HG03457 (cell line): ENCODE measurements at regions not wholly inside any gene's neighbourhood (a gene's known extent, or its start where the extent isn't known, plus 50 kb on each side); places are given as distances from the start of the nearest gene placed in this dataset.

ENCODE experiments used
- ATAC-seq: cut with Tn5 transposase; IDR thresholded peaks from one replicate; pipeline ENCODE4 v1.9.1; 2021; ENCODE audit warnings: moderate number of reproducible peaks; ENCODE audit not compliant: unreplicated experiment

- no peak for ATAC-seq
These were observed 511.5 kb downstream of the TNS1 start for GRCh38 chr2:217491271-217491670.

- ATAC-seq: no peak
These were observed 513.4 kb downstream of the TNS1 start for GRCh38 chr2:217489145-217489960.

GRCh38 chr2:217484046-217484445 is 518.7 kb downstream of the TNS1 start:
- no peak for ATAC-seq

GRCh38 chr2:217482056-217482710 is 520.6 kb downstream of the TNS1 start:
- no peak for ATAC-seq

GRCh38 chr2:217481577-217481976 is 521.2 kb downstream of the TNS1 start:
- no peak for ATAC-seq

- ATAC-seq: no peak
These were observed 523.2 kb downstream of the TNS1 start for GRCh38 chr2:217479566-217479965.

GRCh38 chr2:217478831-217479455 is 523.9 kb downstream of the TNS1 start:
- ATAC-seq: no peak

GRCh38 chr2:217477583-217477982 is 525.2 kb downstream of the TNS1 start:
- no peak for ATAC-seq

GRCh38 chr2:217475791-217476190 is 527.0 kb downstream of the TNS1 start:
- ATAC-seq: no peak

GRCh38 chr2:217475101-217475500 is 527.7 kb downstream of the TNS1 start:
- no peak for ATAC-seq

GRCh38 chr2:217471319-217471718 is 531.5 kb downstream of the TNS1 start:
- no peak for ATAC-seq

- ATAC-seq: no peak
These were observed 533.5 kb downstream of the TNS1 start for GRCh38 chr2:217469203-217469810.

- no peak for ATAC-seq
These were observed 534.6 kb downstream of the TNS1 start for GRCh38 chr2:217468042-217468830.

GRCh38 chr2:217467331-217467730 is 535.5 kb downstream of the TNS1 start:
- no peak for ATAC-seq

GRCh38 chr2:217466805-217467204 is 536.0 kb downstream of the TNS1 start:
- ATAC-seq: no peak

GRCh38 chr2:217466104-217466503 is 536.7 kb downstream of the TNS1 start:
- no peak for ATAC-seq

GRCh38 chr2:217465100-217465499 is 537.7 kb downstream of the TNS1 start:
- ATAC-seq: no peak

- no peak for ATAC-seq
These were observed 539.3 kb downstream of the TNS1 start for GRCh38 chr2:217463402-217464075.

- no peak for ATAC-seq
These were observed 540.7 kb downstream of the TNS1 start for GRCh38 chr2:217462121-217462520.

GRCh38 chr2:217461674-217462073 is 541.1 kb downstream of the TNS1 start:
- ATAC-seq: no peak
